GM21526 (cell line): ENCODE measurements at regions not wholly inside any gene's neighbourhood (a gene's known extent, or its start where the extent isn't known, plus 50 kb on each side); places are given as distances from the start of the nearest gene placed in this dataset.
"Not testable (repeated sequence)": the region's sequence is repeated elsewhere in the genome, so short reads cannot be mapped to it uniquely, and the experiment has no call there.

Source experiments
- ATAC-seq: cut with Tn5 transposase; IDR thresholded peaks from one replicate; pipeline ENCODE4 v1.9.1; 2021; ENCODE audit warnings: moderate library complexity; ENCODE audit not compliant: unreplicated experiment, low FRiP score

DNA sequence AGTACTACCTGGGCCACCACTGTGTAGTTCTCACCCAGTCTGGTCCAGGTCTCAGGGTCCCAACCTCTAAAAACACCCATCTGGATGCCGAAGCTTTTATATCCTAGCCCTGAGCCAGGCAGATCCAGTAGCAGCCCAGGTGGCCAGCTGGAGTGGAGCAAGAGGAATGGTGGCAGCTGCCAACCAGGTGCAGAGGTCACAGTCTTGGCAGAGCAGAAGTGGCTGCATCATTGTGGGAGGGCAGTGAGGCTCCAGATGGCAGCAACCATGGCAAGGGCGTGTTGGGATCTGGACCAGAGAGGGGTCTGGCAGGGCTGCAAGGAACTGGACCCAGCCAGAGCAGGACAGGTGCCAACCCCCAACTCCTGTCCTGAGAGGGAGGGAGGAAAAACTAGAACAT is 72.2 kb upstream of the AGAP1 start:
- no peak for ATAC-seq

DNA sequence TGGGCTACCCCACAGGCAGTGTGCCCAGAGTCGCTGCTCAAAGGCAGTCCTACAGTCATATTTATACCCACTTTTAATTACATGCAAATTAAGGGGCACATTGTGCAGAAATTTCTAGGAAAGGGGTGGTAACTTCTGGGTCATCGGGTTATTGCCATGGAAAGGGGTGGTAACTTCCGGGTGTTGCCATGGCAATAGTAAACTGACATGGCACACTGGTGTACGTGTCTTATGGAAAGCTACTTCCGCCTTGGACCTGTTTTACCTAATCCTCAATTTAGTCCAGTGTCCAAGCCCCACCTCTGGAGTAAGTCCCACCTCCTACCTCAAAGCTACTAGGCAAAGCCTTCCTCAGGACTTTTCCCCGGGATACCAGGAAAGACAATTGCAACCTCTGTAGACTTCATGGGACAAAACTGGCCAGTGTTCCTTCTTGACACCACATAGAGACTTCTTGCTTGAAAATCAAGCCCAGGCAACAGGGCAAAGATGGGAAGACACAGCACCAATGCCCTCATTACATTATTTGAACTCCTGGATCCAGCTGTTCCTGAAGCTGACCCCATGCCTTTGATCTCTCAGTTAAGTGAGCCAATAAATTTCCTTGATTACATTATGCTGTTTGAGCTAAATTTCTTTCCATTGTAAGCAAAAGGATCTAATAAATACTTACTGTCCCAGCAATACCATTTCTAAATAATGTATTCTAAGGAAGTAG is 63.3 kb upstream of the AGAP1 start:
- ATAC-seq = no peak

DNA sequence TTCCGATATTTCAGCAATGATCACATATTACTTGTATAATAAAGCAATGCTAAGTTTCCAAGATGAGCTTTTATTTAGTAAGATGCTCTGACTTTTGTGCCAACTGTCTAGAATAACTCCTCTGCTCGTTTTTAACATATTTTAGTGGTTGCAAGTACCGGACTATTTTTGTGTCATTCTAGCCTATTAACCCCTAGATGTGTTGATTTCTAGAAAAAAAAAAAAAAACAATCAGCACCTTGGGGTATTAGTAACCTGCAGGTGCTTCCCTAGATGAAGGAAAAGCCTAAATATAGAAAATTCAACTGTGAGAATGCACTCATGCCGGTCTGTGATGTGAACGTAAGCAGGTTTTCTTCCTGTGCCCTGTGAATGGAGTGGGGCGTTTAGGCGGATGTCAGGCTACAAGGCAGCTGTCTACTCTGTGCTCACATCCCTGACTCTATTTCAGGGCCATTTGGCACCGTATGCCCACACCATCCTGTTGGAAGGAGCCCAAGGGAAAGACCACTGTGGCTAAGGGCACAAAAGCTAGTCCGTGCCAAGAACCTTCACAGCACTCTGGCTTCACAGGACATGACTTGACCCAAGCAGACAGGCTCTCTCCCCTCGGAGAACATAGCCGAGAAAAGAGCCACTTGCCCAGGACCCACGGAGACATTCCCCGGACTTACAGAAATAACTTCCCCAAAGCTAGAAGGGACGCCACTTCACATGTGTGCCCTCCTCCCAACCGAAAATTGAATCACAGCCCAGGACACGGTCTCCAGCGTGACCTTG is 60.9 kb upstream of the AGAP1 start:
- no peak for ATAC-seq

DNA sequence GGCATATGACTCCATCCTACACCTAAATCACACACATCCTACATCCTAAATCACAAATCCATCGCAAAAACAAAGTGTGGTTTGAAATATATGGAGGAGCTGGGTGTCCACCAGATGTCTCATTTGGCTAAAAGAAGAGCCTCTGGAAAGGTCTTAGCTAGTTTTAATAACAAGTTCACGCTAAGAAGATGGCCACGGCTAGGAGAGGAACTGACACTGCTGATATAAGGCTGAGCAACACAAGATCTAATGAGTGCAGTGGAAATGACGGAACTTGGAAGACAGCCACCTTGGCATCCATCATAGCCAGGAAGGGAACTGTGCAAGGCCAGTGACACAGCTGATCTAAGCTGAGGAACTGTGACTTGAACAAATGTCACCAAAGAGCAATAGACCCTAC is 60.0 kb upstream of the AGAP1 start:
- ATAC-seq = no peak

DNA sequence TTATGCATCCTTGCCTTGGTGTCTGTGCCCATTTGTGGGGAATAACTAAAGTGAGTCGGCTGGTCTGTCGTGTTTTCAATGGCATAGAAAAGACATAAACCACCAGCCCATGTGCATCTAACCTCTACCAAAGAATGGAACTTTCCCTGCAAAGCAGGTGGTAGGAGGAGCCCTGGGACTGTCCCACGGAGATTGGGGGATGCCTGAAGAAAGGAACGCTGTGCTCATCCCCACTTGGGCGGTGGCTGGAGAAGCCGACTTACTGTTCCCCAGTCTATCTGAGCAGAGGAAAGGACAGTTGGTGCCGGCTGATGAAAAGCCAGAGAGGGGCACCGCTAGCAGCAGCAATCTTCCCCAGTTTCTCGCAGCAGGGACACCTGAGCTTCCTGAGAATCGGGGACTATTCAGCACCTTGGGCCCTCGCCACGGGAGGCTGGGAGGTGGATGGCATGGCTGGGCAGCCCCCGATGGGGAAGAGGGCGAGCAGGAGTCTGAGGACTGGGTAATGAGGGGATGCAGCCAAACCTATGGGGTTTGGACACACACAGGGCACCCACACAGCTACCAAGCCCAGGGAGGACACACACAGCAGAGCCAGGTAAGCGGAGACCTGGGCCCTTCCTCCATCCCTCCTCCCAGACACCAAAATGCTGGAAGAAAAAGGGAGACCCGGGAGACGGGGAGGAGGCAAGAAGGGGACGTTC is 53.7 kb upstream of the AGAP1 start:
- no peak for ATAC-seq

GRCh38 chr2:235443580-235443979 is 50.3 kb upstream of the AGAP1 start:
- not testable (repeated sequence) for ATAC-seq
